Neural progenitor cell (in vitro differentiated cells): ENCODE measurements at regions not wholly inside any gene's neighbourhood (a gene's known extent, or its start where the extent isn't known, plus 50 kb on each side); places are given as distances from the start of the nearest gene placed in this dataset.

Source experiments
- DNase-seq: peaks from one replicate; pipeline ENCODE4 v3.0.0-alpha.2; 2016; ENCODE audit warnings: low spot score
- H2AFZ ChIP-seq: fragments of 200-600 bp; sonication (generic); replicated peaks from 2 replicates; pipeline ENCODE4 v1.6.1; 2016; ENCODE audit warnings: antibody characterized with exemption
- H3F3A ChIP-seq: fragments of 200-600 bp; sonication (generic); 2 replicates; pipeline ENCODE4 v1.6.1; 2016; ENCODE audit warnings: antibody characterized with exemption, low read depth
- H3K27ac ChIP-seq: fragments of 200-600 bp; sonication (generic); 2 replicates; pipeline ENCODE4 v1.5.1; 2016; ENCODE audit warnings: mild to moderate bottlenecking
- H3K27me3 ChIP-seq: fragments of 200-600 bp; sonication (generic); 2 replicates; pipeline ENCODE4 v1.6.1; 2016; ENCODE audit warnings: mild to moderate bottlenecking, moderate library complexity
- H3K36me3 ChIP-seq: fragments of 200-600 bp; sonication (generic); 2 replicates; pipeline ENCODE4 v1.5.1; 2016
- H3K4me1 ChIP-seq: fragments of 200-600 bp; sonication (generic); 2 replicates; pipeline ENCODE4 v1.6.1; 2016; ENCODE audit warnings: mixed run types
- H3K4me2 ChIP-seq: fragments of 200-600 bp; sonication (generic); 2 replicates; pipeline ENCODE4 v1.6.1; 2016
- H3K4me3 ChIP-seq: fragments of 200-600 bp; sonication (generic); 2 replicates; pipeline ENCODE4 v1.5.1; 2016
- H3K79me2 ChIP-seq: fragments of 200-600 bp; sonication (generic); 2 replicates; pipeline ENCODE4 v1.6.1; 2016; ENCODE audit warnings: low read depth
- H3K9ac ChIP-seq: fragments of 200-600 bp; sonication (generic); 2 replicates; pipeline ENCODE4 v1.6.1; 2016
- H3K9me3 ChIP-seq: fragments of 200-600 bp; sonication (generic); 2 replicates; pipeline ENCODE4 v1.5.1; 2016; ENCODE audit warnings: low read depth
- H4K20me1 ChIP-seq: fragments of 200-600 bp; sonication (generic); 2 replicates; pipeline ENCODE4 v1.6.1; 2016; ENCODE audit warnings: low read depth
- H3K27ac Mint-ChIP-seq: 3 replicates; pipeline ENCODE4 v1.8.0; 2021; ENCODE audit warnings: mixed read lengths
- H3K27me3 Mint-ChIP-seq: 2 replicates; pipeline ENCODE4 v1.8.0; 2022; ENCODE audit warnings: low read depth, mild to moderate bottlenecking, inconsistent platforms, moderate library complexity, mixed read lengths; ENCODE audit not compliant: insufficient read depth
- H3K36me3 Mint-ChIP-seq: 3 replicates; pipeline ENCODE4 v1.8.0; 2021; ENCODE audit warnings: mixed read lengths
- H3K4me1 Mint-ChIP-seq: 3 replicates; pipeline ENCODE4 v1.8.0; 2021; ENCODE audit warnings: mixed read lengths
- H3K4me3 Mint-ChIP-seq: 3 replicates; pipeline ENCODE4 v1.8.0; 2021; ENCODE audit warnings: mild to moderate bottlenecking, moderate library complexity, mixed read lengths
- H3K9me3 Mint-ChIP-seq: 3 replicates; pipeline ENCODE4 v1.8.0; 2020; ENCODE audit warnings: mixed read lengths
- CTCF ChIP-seq: fragments of 200-600 bp; sonication (generic); IDR thresholded peaks from 2 replicates; pipeline ENCODE4 v1.5.1; 2017; ENCODE audit warnings: antibody characterized with exemption, mild to moderate bottlenecking
- EZH2 ChIP-seq: fragments of 200-600 bp; sonication (generic); IDR thresholded peaks from 2 replicates; pipeline ENCODE4 v1.6.1; 2017; ENCODE audit warnings: antibody characterized with exemption, mild to moderate bottlenecking, moderate library complexity
- EZH2phosphoT487 ChIP-seq: fragments of 200-600 bp; sonication (generic); IDR thresholded peaks from 2 replicates; pipeline ENCODE4 v1.6.1; 2017; ENCODE audit warnings: antibody characterized with exemption

GRCh38 chr1:187931776-187932175 lies 1103.0 kb downstream of the PLA2G4A start:
- Histone ChIP-seq H3K4me2 (no peak overlapping the region), H3F3A (no peaks in the 10 kb centered on the region), H3K9me3 (no peaks in the 10 kb centered on the region), H2AFZ (peak overlapping the region; percentile 65), H3K79me2 (no peaks in the 10 kb centered on the region), H3K27ac (no peak overlapping the region), H3K4me3 (no peak overlapping the region), H3K4me1 (peaks cover 10% of the 10 kb centered on the region), H4K20me1 (no peaks in the 10 kb centered on the region), H3K9ac (no peak overlapping the region), H3K27me3 (no peaks in the 10 kb centered on the region), H3K36me3 (no peaks in the 10 kb centered on the region)
- Mint-ChIP-seq H3K4me1 (peaks cover 11% of the 10 kb centered on the region), H3K4me3 (no peak overlapping the region), H3K27me3 (no peaks in the 10 kb centered on the region), H3K36me3 (no peaks in the 10 kb centered on the region), H3K9me3 (peaks cover 2% of the 10 kb centered on the region), H3K27ac (no peak overlapping the region)
- no peak for TF ChIP-seq CTCF
- TF ChIP-seq EZH2: no peak
- DNase-seq: peak; percentile 7

- Histone ChIP-seq H3K36me3 (no peaks in the 10 kb centered on the region), H2AFZ (no peak overlapping the region), H4K20me1 (no peaks in the 10 kb centered on the region), H3K4me3 (no peak overlapping the region), H3K9ac (no peak overlapping the region), H3K79me2 (no peaks in the 10 kb centered on the region), H3K9me3 (no peaks in the 10 kb centered on the region), H3K27me3 (no peaks in the 10 kb centered on the region), H3K4me2 (no peak overlapping the region), H3F3A (no peaks in the 10 kb centered on the region), H3K27ac (no peak overlapping the region), H3K4me1 (peaks cover 4% of the 10 kb centered on the region)
- H3K4me3 Mint-ChIP-seq: no peak overlapping the region
- H3K9me3 Mint-ChIP-seq: peaks cover 2% of the 10 kb centered on the region
- H3K4me1 Mint-ChIP-seq: peaks cover under 1% of the 10 kb centered on the region
- H3K27ac Mint-ChIP-seq: no peak overlapping the region
- no peaks in the 10 kb centered on the region for H3K27me3 Mint-ChIP-seq
- no peak for DNase-seq
- H3K36me3 Mint-ChIP-seq: no peaks in the 10 kb centered on the region
- TF ChIP-seq CTCF: no peak
- no peak for TF ChIP-seq EZH2phosphoT487
- no peak for TF ChIP-seq EZH2
These were observed 1105.0 kb downstream of the PLA2G4A start for GRCh38 chr1:187933562-187934419.

GRCh38 chr1:187936667-187937066 lies 1107.9 kb downstream of the PLA2G4A start:
- no peaks in the 10 kb centered on the region for H3K36me3 ChIP-seq
- no peaks in the 10 kb centered on the region for H3K27me3 ChIP-seq
- H3K4me1 ChIP-seq: no peaks in the 10 kb centered on the region
- no peaks in the 10 kb centered on the region for H4K20me1 ChIP-seq
- H3F3A ChIP-seq: no peaks in the 10 kb centered on the region
- Mint-ChIP-seq H3K27ac (no peak overlapping the region), H3K9me3 (peaks cover 2% of the 10 kb centered on the region), H3K4me1 (no peaks in the 10 kb centered on the region), H3K27me3 (no peaks in the 10 kb centered on the region), H3K36me3 (no peaks in the 10 kb centered on the region), H3K4me3 (no peak overlapping the region)
- H3K4me3 ChIP-seq: no peak overlapping the region
- TF ChIP-seq EZH2phosphoT487: no peak
- TF ChIP-seq CTCF: no peak
- TF ChIP-seq EZH2: no peak
- DNase-seq: no peak
- no peak overlapping the region for H3K27ac ChIP-seq
- H3K4me2 ChIP-seq: no peak overlapping the region
- no peaks in the 10 kb centered on the region for H3K9me3 ChIP-seq
- no peaks in the 10 kb centered on the region for H3K79me2 ChIP-seq
- no peak overlapping the region for H2AFZ ChIP-seq
- H3K9ac ChIP-seq: no peak overlapping the region
